NCI-H146 (cell line): ENCODE measurements at regions not wholly inside any gene's neighbourhood (a gene's known extent, or its start where the extent isn't known, plus 50 kb on each side); places are given as distances from the start of the nearest gene placed in this dataset.

Experiments
- DNase-seq: peaks from one replicate; lab custom pipeline; 2025; lab: John Stamatoyannopoulos, UW

DNA sequence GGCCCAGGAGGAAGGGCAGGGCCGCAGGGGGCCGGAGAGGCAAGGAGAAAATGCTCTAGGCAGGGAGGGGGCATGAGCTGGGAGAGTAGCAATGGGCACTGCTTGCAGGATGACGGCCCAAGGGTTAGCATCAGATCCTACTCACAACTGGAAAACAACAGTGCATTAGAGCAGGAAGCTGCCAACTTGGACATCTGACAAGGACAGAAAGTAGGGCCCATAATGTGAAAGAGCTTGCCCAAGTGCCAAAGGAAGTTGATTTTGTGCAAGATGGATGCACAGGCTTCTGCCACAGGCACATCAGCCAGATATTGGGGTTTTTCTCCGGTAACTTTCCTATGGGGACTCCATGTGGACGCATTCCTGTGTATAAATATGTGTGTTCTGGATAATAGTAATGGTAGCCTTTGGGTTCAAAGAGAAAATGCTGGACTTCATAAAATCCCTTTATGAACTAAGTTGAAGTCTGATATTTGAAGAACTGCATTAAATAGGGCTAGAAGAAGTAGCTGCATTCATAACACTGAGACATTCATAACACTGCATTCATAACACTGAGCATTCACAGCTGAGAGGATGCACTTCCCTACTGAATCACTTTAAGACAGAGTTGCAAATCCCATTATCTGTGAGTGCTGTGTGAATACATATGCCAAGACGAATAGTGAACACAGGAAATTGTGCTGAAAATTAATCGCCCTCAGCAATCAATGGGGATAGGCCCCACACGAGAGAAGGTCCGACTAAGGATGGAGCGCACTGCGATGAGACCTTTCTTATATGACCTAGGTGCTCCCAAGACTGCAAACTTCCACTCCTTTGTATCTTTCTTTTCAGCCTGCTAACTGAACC is 235.6 kb upstream of the PRDM1 start:
- no peak for DNase-seq

DNA sequence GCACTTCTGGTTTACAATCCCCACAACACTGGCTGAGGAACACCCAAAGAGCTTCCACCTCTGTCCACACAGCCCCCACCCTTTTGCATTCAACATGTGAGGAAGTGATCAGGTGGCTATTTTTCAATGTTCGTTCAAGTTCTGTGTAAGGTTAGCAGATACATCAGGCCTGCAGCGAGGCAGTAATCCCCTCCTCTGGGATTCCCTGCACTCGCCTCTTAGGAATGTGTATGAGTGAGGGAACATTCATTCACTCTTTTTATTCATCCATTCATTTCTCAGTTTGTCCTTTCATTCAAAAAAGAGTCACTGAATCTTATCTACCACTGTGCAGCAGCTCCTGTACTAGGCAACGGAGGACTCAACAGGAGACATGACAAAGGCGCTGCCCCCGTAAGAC is 236.4 kb upstream of the PRDM1 start:
- DNase-seq: no peak

DNA sequence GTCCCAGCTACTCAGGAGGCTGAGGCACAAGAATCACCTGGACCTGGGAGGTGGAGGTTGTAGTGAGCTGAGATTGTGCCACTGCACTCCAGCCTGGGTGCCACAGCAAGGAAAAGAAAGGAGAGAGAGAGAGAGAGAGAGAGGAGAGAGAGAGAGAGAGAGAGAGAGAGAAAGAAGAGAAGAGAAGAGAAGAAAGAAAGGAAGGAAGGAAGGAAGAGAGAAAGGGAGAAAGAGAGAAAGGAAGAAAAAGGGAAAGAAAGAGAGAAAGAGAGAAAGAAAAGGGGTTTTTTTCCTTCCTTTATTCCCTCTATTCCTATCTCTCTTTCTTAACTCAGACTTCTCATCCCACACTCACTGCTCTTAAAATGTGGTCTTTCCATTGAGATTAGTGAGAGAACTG is 238.7 kb upstream of the PRDM1 start:
- no peak for DNase-seq

DNA sequence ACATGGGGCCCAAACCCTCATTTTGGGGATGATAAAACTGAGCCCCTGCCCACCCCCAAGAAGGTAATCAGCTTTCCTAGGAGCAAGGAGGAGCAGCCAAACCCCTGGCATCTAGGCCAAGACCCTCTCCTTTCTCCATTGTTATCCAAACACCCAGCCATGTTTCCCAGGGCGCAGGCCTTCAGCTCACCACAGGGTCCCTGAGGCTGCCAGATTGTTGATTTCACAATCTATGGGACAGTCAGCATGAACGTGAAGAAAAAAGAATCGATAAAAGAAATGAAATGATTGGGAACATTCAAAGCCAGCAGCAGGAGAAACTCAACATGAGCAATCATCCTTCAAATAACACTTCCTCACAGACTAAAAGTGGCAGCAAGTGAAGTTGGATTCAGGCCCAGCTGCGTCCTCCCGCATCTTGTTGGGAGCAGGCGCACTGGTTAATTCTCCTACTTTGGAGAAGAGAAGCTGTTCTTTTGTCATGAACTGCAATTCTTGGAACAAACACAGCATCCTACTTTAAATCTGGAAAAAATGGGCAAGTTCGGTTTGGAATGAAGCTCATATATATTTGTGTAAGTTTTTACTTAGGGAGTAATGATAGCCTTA is 241.8 kb upstream of the PRDM1 start:
- no peak for DNase-seq

- no peak for DNase-seq
Observed at GRCh38 chr6:105839266-105839665, 246.9 kb upstream of the PRDM1 start.

- no peak for DNase-seq
Observed at GRCh38 chr6:105838171-105838570, 248.0 kb upstream of the PRDM1 start.

DNA sequence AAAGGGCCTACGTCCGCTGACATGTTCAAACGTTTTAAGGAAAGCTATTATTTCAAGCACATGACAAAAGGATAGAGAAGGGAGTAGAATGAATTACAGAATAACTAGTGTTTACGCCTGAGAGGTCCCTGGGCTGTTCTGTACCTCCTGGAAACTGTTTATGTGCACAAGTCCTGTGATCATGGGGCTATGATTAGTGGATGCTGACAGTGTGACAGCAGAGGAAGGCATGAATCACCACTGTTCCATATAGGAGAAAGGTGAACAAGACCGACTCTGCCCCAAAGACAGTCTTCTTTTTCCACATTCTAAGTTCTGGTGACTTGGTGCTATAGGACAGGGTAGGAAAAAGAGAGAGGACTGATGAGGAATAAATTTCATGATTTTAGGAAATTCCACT is 249.2 kb upstream of the PRDM1 start:
- DNase-seq: no peak

DNA sequence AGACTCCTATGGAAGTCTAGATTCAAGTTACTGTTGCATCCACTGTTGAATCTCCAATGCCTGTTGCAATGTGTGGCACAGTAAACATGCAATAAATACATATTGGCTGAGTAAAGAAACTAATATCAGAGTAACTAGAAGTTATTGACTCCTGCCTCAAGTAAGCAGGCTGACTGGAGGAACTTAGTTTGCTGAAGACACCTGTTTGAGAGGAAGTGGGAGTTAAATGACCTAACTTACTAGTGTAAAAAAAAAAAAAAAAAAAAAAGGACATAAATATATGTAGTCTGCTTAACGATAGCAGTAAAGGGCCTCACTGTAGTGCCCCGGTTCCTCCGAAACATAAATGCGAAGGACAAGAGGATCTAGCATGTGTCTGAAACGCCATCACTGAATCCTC is 249.8 kb upstream of the PRDM1 start:
- no peak for DNase-seq

DNA sequence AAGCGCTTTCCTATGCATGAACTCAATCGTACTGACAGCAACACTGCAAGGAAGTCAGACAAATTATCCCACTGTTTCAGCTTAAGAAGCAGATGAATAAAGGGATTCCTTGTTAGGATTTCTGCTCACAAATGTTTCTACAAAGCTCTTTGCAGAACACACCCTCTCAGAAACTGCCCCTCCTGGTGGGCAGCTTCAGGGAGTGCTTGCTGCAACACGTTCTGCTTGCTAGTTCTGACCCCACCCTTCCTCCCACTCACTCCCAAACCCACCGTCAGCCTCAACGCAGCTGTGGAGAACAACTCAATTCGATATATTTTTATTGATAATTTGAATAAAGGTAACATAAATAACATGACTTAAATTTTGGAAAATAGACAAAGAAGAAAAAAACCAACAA is 250.8 kb upstream of the PRDM1 start:
- peak; percentile 20 for DNase-seq

DNA sequence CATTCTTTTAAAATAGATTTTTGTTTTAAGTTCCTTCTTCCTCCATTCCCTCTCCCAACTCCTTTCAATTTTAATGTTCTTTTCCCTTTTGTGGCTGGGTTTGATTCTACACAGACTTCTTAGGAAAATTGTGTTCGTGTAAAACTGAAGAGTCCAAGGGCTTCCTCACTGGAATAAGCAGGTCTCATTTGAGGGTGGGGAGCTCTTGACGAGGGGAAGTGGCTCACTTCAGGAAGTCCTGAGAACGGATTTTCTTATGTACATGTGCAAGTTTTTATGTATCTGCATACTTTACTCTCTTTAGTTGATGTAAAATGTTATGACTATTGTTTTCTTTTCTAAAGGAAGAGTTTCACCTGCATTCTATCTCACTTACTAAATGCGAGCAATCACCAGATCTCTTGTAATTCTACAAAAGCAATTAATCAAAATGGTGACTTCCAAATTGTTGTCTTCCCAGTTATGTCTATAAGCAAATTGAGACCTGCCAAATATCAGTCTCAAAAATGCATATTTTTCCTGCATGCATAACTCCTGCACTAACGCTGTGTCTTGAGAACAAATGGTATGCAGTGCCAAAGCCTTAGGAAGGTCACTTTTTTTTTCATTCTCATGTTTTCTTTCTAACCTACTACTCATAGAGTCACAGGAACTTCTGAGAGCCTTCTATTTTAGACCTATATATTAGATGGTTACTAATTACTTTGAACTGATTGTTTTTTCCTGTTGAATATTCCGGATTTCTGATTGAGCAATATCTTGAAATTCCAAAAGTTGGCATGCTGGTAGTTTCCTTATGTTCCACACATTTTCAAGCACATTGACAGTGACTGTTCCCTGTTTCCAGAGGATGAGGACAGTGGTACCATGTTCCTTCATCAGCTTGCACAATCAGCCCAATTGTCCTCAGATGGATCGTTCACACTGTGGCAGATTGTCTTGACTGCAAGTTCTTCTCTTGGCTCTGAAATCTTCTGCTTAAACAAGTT is 251.9 kb upstream of the PRDM1 start:
- no peak for DNase-seq

DNA sequence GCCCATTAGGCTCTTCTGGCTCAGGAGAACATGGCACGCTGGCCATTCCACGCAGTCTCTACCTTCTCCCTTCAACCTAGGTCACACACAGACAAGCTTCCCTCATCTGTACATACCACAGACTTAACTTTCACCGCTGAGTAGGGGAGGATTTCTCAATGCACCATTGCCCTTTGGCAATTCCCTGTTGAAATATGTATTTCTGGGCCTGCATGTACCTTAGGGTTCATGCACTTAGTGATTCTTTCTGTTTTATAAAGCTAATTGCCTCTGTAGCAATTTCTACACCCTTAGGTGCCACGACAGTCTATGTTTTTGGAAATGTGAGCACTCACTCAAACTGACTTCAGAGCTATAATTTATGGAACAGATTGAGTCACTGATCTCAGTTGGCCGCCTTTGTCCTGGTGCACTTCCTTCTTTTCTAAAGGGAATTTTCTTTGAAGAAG is 253.8 kb upstream of the PRDM1 start:
- DNase-seq: no peak

DNA sequence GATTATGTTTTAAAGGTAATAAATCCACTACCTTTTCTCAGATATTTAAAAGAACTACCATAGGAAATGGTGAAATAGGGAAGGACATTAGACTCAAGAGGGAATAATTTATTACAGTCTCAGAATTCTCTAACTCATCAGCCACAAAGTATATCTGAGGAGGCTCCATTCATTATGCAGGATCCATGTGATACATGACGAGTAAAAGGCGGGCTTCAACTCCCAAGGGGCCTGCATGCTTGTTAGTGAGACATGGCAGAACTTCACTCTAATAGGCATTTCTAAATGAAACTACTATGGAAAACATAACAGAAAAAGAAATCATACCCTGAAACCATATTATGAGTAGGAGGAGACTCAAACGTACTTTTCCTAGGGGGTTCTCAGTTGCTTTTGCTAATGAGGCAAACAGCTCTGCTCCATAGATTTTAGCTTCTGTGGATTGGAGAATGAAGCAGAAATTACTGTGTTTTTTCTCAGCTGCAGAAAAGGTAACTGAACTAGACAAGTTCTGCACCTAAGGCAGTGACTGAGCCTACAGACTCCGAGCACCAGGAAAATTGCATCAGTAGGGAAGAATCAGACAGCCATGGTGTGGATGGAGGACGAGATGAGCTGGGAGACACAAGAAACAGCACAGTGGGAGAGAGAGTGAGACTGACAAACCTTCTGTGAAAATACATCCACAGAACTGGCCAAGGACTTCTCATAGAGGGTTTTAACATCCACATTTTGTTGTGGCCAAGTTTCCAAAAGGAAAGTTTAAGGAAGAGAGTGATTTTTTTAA is 254.6 kb upstream of the PRDM1 start:
- no peak for DNase-seq

DNA sequence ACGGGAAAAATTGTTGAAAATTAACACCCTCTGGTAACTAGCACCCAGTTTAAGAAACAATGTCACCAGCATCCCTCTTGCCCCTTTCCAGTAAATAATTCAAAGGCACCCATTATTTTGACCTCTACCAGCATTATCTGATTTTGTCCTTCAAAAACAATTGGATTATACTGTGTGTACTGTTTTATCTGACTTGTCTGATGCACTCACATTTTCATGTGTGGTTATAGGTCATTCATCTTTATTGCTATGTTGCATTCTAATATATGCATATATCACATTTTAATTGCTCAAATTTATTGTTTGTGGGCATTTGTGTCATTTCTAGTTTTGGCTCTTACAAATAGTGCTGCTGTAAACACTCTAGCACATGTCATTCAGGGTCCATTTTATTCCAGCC is 260.9 kb upstream of the PRDM1 start:
- no peak for DNase-seq

- no peak for DNase-seq
Observed at GRCh38 chr6:105824732-105825131, 261.4 kb upstream of the PRDM1 start.

GRCh38 chr6:105821777-105822176 is 264.4 kb upstream of the PRDM1 start:
- DNase-seq: no peak

DNA sequence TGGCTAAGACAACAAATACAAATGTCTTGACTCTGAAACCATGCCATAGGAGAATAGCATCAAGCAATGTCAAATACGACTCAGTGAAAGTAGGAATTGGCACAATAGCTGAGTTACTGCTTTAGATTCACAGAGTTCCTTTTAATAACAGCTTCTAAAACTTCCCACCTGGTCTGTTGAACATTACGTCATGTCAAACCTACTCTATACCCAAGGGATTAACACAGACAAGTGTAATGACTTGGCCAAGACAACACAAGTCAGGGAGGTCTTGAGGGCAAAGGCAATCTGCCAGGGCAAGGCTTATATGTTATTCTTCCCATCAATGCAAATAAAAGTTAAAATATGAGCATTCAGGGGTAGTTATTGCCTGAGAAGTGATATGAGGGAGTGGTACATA is 265.1 kb upstream of the PRDM1 start:
- DNase-seq: no peak

- no peak for DNase-seq
Observed at GRCh38 chr6:105819745-105820144, 266.4 kb upstream of the PRDM1 start.

DNA sequence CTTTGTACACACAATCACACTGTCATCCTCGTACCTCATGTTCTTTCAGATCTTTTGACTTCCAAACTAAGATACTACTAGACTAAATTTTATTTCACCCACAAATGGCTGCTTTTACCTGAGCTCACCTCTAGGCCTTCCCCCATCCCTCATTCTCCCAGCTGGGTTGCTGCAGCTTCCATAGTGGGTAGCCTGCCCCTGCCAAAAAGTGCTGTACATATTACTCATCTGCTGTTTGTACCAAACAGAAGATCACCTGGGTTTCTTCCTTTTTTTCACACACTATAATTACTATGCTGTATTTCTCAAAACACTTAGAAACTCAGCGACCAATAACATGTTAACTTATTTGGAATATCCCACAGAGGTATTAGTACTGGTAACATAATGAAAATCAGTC is 267.6 kb upstream of the PRDM1 start:
- DNase-seq: no peak

DNA sequence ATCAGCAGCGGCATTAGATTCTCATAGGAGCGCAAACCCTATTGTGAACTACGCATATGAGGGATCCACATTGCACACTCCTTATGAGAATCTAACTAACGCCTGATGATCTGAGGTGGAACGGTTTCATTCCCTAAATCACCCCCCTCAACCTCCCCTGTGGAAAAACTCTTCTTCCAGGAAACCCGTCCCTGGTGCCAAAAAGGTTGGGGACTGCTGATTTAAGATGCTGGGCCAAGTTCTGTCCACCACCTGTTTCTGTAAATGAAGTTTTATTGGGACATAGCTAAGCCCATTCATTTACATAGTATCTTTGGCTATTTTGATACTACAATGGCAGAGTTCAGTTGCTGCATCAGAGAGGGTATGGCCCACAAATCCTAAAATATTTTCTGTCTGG is 268.2 kb upstream of the PRDM1 start:
- no peak for DNase-seq

DNA sequence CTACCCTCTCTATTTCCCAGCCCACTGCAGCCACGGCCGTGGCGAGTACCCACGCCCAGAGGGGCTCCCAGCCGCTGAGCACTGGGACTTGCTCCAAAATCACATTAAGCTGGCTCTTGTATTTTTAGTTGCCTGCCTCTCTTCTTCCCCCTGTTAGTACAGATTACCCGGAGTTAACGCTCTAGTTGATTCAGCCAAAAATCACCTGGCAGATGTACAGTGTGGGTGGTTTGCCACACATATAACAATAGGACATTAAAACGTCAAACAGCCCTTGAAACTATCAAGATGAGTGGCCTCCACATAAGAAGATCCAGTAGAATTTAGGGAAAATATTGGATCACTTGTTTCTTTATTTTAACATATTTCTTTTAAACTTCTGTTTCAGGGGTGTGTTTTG is 268.8 kb upstream of the PRDM1 start:
- DNase-seq: no peak

DNA sequence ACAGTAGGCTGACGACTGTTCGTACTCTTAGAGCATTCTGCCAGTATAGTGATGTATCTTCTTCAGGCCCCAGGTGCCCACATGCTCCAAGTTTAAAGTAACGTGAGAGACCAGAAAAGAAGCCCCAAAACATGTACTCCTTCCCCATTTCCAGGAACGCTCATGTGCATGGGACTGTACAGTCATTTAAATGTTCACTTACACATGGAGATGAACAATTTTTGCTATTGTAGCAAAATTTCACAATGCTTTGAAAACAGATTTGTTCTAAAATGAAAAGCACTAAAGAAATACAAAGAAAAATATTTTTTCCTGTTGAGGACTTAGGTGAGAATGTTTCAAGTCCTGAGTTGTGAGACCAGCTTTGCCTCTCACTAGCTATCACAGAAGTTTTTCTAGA is 269.3 kb upstream of the PRDM1 start:
- no peak for DNase-seq
